GM12878 (cell line): ENCODE measurements at regions not wholly inside any gene's neighbourhood (a gene's known extent, or its start where the extent isn't known, plus 50 kb on each side); places are given as distances from the start of the nearest gene placed in this dataset.

Source experiments
- ATAC-seq: fragments of 200-7000 bp; cut with Tn5 transposase; 3 replicates; pipeline ENCODE4 v1.9.1; 2020; ENCODE audit warnings: mild to moderate bottlenecking, moderate library complexity
- BruUV-seq: library from RNA; stranded (reverse); fragments of 400-500 nt; replicated peaks from 2 replicates; lab custom pipeline; 2021; lab: Mats Ljungman, UMichigan
- CTCF ChIA-PET: fragments of 300-600 bp; sonication (Branson Sonifier 250); formaldehyde crosslinking; extraction: SDS; loops from one replicate; lab custom pipeline; 2021; ENCODE audit warnings: inconsistent platforms; lab: Yijun Ruan, JAX
- POLR2A ChIA-PET: fragments of 350-600 bp; formaldehyde crosslinking; extraction: SDS; loops from one replicate; lab custom pipeline; 2021; ENCODE audit warnings: inconsistent platforms; lab: Charles Lee
- RAD21 ChIA-PET: fragments of 300-600 bp; sonication (Branson Sonifier 250); formaldehyde crosslinking; loops from one replicate; lab custom pipeline; 2023; ENCODE audit warnings: antibody characterized with exemption; ENCODE audit not compliant: unreplicated experiment; lab: Charles Lee
- SMC1A ChIA-PET: fragments of 300-600 bp; sonication (Branson Sonifier 250); formaldehyde crosslinking; loops from one replicate; lab custom pipeline; 2023; ENCODE audit not compliant: unreplicated experiment, uncharacterized antibody; lab: Charles Lee
- DNase-seq: peaks from one replicate; pipeline ENCODE4 v3.0.0-alpha.2; 2011; ENCODE audit warnings: low read depth, low spot score
- FAIRE-seq: peaks from 3 replicates; lab custom pipeline; 2011; peaks lifted over from hg19 to GRCh38; lab: Jason Lieb, UNC
- H2AFZ ChIP-seq: 2 replicates; pipeline ENCODE4 v1.6.0; 2011; ENCODE audit warnings: low read depth, low read length, control low read depth; ENCODE audit not compliant: control insufficient read depth
- H3K27ac ChIP-seq: 2 replicates; pipeline ENCODE4 v1.5.1; 2011; ENCODE audit warnings: control low read depth; ENCODE audit not compliant: control insufficient read depth, insufficient read depth
- H3K27me3 ChIP-seq, 2 experiments: replicated peaks in 1 of 2; 2 replicates each; pipeline versions ENCODE4 v1.6.0 to v1.6.1; 2011; ENCODE audit warnings: low read length in 1 of 2; ENCODE audit not compliant: control insufficient read depth in 2 of 2, insufficient read depth in 2 of 2
- H3K36me3 ChIP-seq, 2 experiments: 2 replicates each; pipeline ENCODE4 v1.5.1; 2011; ENCODE audit warnings: low read length in 1 of 2; ENCODE audit not compliant: control insufficient read depth in 2 of 2, insufficient read depth in 2 of 2
- H3K4me1 ChIP-seq: 2 replicates; pipeline ENCODE4 v1.6.1; 2011; ENCODE audit warnings: mild to moderate bottlenecking, low read length, moderate library complexity, mixed read lengths; ENCODE audit not compliant: control insufficient read depth, insufficient read depth
- H3K4me2 ChIP-seq: 2 replicates; pipeline ENCODE4 v1.6.0; 2011; ENCODE audit warnings: control low read depth; ENCODE audit not compliant: control insufficient read depth, insufficient read depth
- H3K4me3 ChIP-seq: fragments of 200-600 bp; sonication (generic); 2 replicates; pipeline ENCODE4 v1.5.1; 2016
- H3K79me2 ChIP-seq: 2 replicates; pipeline ENCODE4 v1.6.0; 2011; ENCODE audit warnings: low read length; ENCODE audit not compliant: control insufficient read depth, insufficient read depth
- H3K9ac ChIP-seq: 2 replicates; pipeline ENCODE4 v1.8.0; 2011; ENCODE audit warnings: low read length, control low read depth, mixed read lengths; ENCODE audit not compliant: control insufficient read depth, insufficient read depth
- H3K9me3 ChIP-seq: replicated peaks from 3 replicates; pipeline ENCODE4 v1.5.1; 2011; ENCODE audit warnings: mild to moderate bottlenecking, low read length; ENCODE audit not compliant: control insufficient read depth, insufficient read depth
- H4K20me1 ChIP-seq: 2 replicates; pipeline ENCODE4 v1.6.0; 2011; ENCODE audit not compliant: control insufficient read depth, insufficient read depth
- CBX5 ChIP-seq: sonication (generic); IDR thresholded peaks from 2 replicates; pipeline ENCODE4 v1.6.1; 2016; ENCODE audit warnings: low read depth, moderate library complexity, mild to moderate bottlenecking, inconsistent platforms
- CHD1 ChIP-seq: IDR thresholded peaks from 2 replicates; pipeline ENCODE4 v1.6.1; 2012; ENCODE audit warnings: low read depth, low read length, improper control_type of control experiment
- E2F8 ChIP-seq: fragments of 450-650 bp; IDR thresholded peaks from 2 replicates; pipeline ENCODE4 v1.6.1; 2018; ENCODE audit warnings: mild to moderate bottlenecking, low read depth, moderate library complexity; ENCODE audit not compliant: partially characterized antibody
- GABPA ChIP-seq: IDR thresholded peaks from 2 replicates; pipeline ENCODE4 v1.6.1; 2014; ENCODE audit warnings: antibody characterized with exemption, low read depth, mild to moderate bottlenecking, inconsistent platforms
- KDM1A ChIP-seq: fragments of 200-600 bp; sonication (generic); IDR thresholded peaks from 2 replicates; pipeline ENCODE4 v1.6.1; 2016; ENCODE audit warnings: borderline replicate concordance
- MYB ChIP-seq: fragments of 150-350 bp; IDR thresholded peaks from 2 replicates; pipeline ENCODE4 v1.6.1; 2014; ENCODE audit warnings: mild to moderate bottlenecking, low read depth, low read length, borderline replicate concordance
- NBN ChIP-seq: fragments of 450-650 bp; IDR thresholded peaks from 2 replicates; pipeline ENCODE4 v1.6.1; 2016
- NKRF ChIP-seq: fragments of 450-650 bp; conservative IDR thresholded peaks from 2 replicates; pipeline ENCODE4 v1.6.1; 2017; ENCODE audit warnings: mild to moderate bottlenecking, moderate library complexity
- RAD21 ChIP-seq: IDR thresholded peaks from 2 replicates; pipeline ENCODE4 v1.6.1; 2011; ENCODE audit warnings: mild to moderate bottlenecking, low read depth, low read length, moderate library complexity; ENCODE audit not compliant: insufficient read depth
- RB1 ChIP-seq: fragments of 450-650 bp; formaldehyde crosslinking; IDR thresholded peaks from 2 replicates; pipeline ENCODE4 v1.6.1; 2017; ENCODE audit warnings: mild to moderate bottlenecking, borderline replicate concordance
- TBL1XR1 ChIP-seq: IDR thresholded peaks from 2 replicates; pipeline ENCODE4 v1.6.1; 2012; ENCODE audit warnings: low read depth, low read length, improper control_type of control experiment
- ZNF217 ChIP-seq: fragments of 450-650 bp; IDR thresholded peaks from 2 replicates; pipeline ENCODE4 v1.6.1; 2017; ENCODE audit warnings: antibody characterized with exemption, mild to moderate bottlenecking
- WGBS: methylation state at CpG from one replicate; pipeline ENCODE4 v1.1.6; 2016; ENCODE audit warnings: low lambda C conversion rate; ENCODE audit not compliant: insufficient replicate concordance, insufficient coverage; ENCODE audit errors: missing lambda C conversion rate; 5-methylcytosine and 5-hydroxymethylcytosine counted together
- in situ Hi-C: fragments of 300-500 bp; cut with MboI; formaldehyde crosslinking; loops from 9 replicates; pipeline ENCODE4 v1.14.3; 2018; ENCODE audit warnings: mixed read lengths
- intact Hi-C: fragments of 100-400 bp; cut with micrococcal nuclease; formaldehyde crosslinking; loops from one replicate; pipeline ENCODE4 v1.14.2; 2022; ENCODE audit not compliant: unreplicated experiment
- TF ChIP-seq, protein P1 (sequence below): IDR thresholded peaks from 2 replicates; pipeline ENCODE4 v1.6.1; 2011; ENCODE audit warnings: low read depth, low read length, improper control_type of control experiment, borderline replicate concordance
- TF ChIP-seq, protein P2 (sequence below): fragments of 450-650 bp; IDR thresholded peaks from 2 replicates; pipeline ENCODE4 v1.6.1; 2017; ENCODE audit warnings: antibody characterized with exemption, mild to moderate bottlenecking, moderate library complexity

GRCh38 chr22:27554106-27554811 lies 247.3 kb downstream of the MN1 start (continued):
- TF ChIP-seq, protein P1, sequence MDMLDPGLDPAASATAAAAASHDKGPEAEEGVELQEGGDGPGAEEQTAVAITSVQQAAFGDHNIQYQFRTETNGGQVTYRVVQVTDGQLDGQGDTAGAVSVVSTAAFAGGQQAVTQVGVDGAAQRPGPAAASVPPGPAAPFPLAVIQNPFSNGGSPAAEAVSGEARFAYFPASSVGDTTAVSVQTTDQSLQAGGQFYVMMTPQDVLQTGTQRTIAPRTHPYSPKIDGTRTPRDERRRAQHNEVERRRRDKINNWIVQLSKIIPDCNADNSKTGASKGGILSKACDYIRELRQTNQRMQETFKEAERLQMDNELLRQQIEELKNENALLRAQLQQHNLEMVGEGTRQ, result no peak

GRCh38 chr22:27554841-27555456 lies 246.6 kb downstream of the MN1 start:
- WGBS, result 45% methylated on average over 6 of the region's 6 CpGs
- in situ Hi-C loops, result no loop called here
- no peak overlapping the region for H3K4me2 ChIP-seq
- TF ChIP-seq TBL1XR1 (no peak), NKRF (no peak), ZNF217 (no peak), CBX5 (no peak), RB1 (no peak), E2F8 (no peak), NBN (no peak), GABPA (no peak), RAD21 (no peak), KDM1A (no peak), MYB (no peak), CHD1 (no peak)
- TF ChIP-seq, protein P2, sequence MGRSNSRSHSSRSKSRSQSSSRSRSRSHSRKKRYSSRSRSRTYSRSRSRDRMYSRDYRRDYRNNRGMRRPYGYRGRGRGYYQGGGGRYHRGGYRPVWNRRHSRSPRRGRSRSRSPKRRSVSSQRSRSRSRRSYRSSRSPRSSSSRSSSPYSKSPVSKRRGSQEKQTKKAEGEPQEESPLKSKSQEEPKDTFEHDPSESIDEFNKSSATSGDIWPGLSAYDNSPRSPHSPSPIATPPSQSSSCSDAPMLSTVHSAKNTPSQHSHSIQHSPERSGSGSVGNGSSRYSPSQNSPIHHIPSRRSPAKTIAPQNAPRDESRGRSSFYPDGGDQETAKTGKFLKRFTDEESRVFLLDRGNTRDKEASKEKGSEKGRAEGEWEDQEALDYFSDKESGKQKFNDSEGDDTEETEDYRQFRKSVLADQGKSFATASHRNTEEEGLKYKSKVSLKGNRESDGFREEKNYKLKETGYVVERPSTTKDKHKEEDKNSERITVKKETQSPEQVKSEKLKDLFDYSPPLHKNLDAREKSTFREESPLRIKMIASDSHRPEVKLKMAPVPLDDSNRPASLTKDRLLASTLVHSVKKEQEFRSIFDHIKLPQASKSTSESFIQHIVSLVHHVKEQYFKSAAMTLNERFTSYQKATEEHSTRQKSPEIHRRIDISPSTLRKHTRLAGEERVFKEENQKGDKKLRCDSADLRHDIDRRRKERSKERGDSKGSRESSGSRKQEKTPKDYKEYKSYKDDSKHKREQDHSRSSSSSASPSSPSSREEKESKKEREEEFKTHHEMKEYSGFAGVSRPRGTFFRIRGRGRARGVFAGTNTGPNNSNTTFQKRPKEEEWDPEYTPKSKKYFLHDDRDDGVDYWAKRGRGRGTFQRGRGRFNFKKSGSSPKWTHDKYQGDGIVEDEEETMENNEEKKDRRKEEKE, result no peak

More at GRCh38 chr22:27554841-27555456, 246.6 kb downstream of the MN1 start:
- Histone ChIP-seq H3K4me3 (no peak overlapping the region), H3K36me3 (no peaks in the 10 kb centered on the region), H3K9me3 (no peaks in the 10 kb centered on the region), H3K27ac (no peak overlapping the region), H3K79me2 (no peaks in the 10 kb centered on the region), H4K20me1 (no peaks in the 10 kb centered on the region), H3K4me1 (no peaks in the 10 kb centered on the region), H2AFZ (no peak overlapping the region), H3K27me3 (no peaks in the 10 kb centered on the region), H3K9ac (no peak overlapping the region)
- CTCF ChIA-PET, result no interaction called here
- intact Hi-C loops, result no loop called here
- FAIRE-seq, result no peak
- SMC1A ChIA-PET, result no interaction called here
- no peak for DNase-seq
- BruUV-seq, result no TSS peak
- RAD21 ChIA-PET, result no interaction called here
- no peak for ATAC-seq
- POLR2A ChIA-PET, result no interaction called here
